ENCODE measurements at regions not wholly inside any gene's neighbourhood (a gene's known extent, or its start where the extent isn't known, plus 50 kb on each side); places are given as distances from the start of the nearest gene placed in this dataset.
"Not testable (repeated sequence)": the region's sequence is repeated elsewhere in the genome, so short reads cannot be mapped to it uniquely, and the experiment has no call there.

DNA sequence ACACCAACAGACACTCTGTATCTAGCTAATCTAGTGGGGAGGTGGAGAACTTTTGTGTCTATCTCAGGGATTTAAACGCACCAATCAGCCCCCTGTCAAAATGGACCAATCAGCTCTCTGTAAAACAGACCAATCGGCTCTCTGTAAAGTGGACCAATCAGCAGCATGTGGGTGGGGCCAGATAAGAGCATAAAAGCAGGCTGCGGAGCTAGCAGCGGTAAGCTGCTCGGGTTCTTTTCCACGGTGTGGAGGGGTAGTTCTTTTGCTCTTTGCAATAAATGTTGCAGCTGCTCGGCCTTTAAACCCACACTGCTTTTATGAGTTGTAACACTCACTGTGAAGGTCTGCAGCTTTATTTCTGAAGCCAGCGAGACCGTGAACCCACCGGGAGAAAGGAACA lies 51.3 kb upstream of the FOXI3 start:
- H3K14ac ChIP-seq (ENCODE audit: insufficient read depth, low read length) = no peak overlapping the region
- Mint-ChIP-seq H3K27ac (no peak overlapping the region), H3K27me3 (ENCODE audit: low read depth) (peaks cover 2% of the 10 kb centered on the region; the same call in 1 of the 2 replicates), H3K9me3 (peaks cover 0 to 6% of the 10 kb centered on the region in 2 experiments; a peak in 2 of 5 replicates), H3K4me1 (peaks cover 5 to 9% of the 10 kb centered on the region in 2 experiments), H3K36me3 (ENCODE audit: insufficient read depth in 1 of 3, low read depth in 3 of 3) (peaks cover 0 to 3% (median 0%) of the 10 kb centered on the region in 3 experiments; a peak in 3 of 7 replicates), H3K4me3 (no peak overlapping the region)
- H3K4ac ChIP-seq (ENCODE audit: low read depth, low read length) = no peak overlapping the region
- no peak overlapping the region for H3K18ac ChIP-seq (ENCODE audit: insufficient read length, low read depth, low read length)
- H4K91ac ChIP-seq (ENCODE audit: insufficient read length, low read depth, low read length) = no peak overlapping the region
- no peak overlapping the region for H3T11ph ChIP-seq (ENCODE audit: low read length)
- TF ChIP-seq, protein P1, sequence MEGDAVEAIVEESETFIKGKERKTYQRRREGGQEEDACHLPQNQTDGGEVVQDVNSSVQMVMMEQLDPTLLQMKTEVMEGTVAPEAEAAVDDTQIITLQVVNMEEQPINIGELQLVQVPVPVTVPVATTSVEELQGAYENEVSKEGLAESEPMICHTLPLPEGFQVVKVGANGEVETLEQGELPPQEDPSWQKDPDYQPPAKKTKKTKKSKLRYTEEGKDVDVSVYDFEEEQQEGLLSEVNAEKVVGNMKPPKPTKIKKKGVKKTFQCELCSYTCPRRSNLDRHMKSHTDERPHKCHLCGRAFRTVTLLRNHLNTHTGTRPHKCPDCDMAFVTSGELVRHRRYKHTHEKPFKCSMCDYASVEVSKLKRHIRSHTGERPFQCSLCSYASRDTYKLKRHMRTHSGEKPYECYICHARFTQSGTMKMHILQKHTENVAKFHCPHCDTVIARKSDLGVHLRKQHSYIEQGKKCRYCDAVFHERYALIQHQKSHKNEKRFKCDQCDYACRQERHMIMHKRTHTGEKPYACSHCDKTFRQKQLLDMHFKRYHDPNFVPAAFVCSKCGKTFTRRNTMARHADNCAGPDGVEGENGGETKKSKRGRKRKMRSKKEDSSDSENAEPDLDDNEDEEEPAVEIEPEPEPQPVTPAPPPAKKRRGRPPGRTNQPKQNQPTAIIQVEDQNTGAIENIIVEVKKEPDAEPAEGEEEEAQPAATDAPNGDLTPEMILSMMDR (conservative IDR thresholded peaks at IDR 0.05) = no peak
- WGBS (ENCODE audit: extremely low coverage, insufficient read length, low lambda C conversion rate) = no CpG with 5 or more reads among the region's 10 CpGs
- no peak overlapping the region for H4K8ac ChIP-seq (replicated peaks; ENCODE audit: insufficient read length, low read depth, low read length)
- H3K27ac ChIP-seq (ENCODE audit: insufficient read length, low read depth, low read length) = no peak overlapping the region
- no peak overlapping the region for H3K56ac ChIP-seq (ENCODE audit: insufficient read length, low read depth, low read length)
- no peak overlapping the region for H2AK5ac ChIP-seq (ENCODE audit: insufficient read length, low read length)
- H3K79me2 ChIP-seq (ENCODE audit: insufficient read depth, low read length) = no peaks in the 10 kb centered on the region
- no peaks in the 10 kb centered on the region for H3K4me1 ChIP-seq (ENCODE audit: insufficient read depth, low read length)
- no peak overlapping the region for H2BK12ac ChIP-seq (ENCODE audit: insufficient read length, low read depth, low read length)
- no peaks in the 10 kb centered on the region for H3K23me2 ChIP-seq (ENCODE audit: insufficient read length, low read depth, low read length, poor library complexity, severe bottlenecking)
- H2BK15ac ChIP-seq (ENCODE audit: low read depth, low read length) = no peak overlapping the region
- H3K9me3 ChIP-seq (ENCODE audit: control insufficient read depth, low read depth, low read length) = no peaks in the 10 kb centered on the region
- no peak for DNase-seq
- no peaks in the 10 kb centered on the region for H3K79me1 ChIP-seq (ENCODE audit: insufficient read depth, low read depth, low read length, poor library complexity, severe bottlenecking)
- H3K9ac ChIP-seq (ENCODE audit: extremely low read depth, insufficient read length, low read length) = no peak overlapping the region
- H3K4me2 ChIP-seq (ENCODE audit: insufficient read depth, insufficient read length, low read length) = no peak overlapping the region
- H4K5ac ChIP-seq (ENCODE audit: insufficient read length, low read depth, low read length) = no peak overlapping the region
- no peak overlapping the region for H2BK20ac ChIP-seq (ENCODE audit: low read depth, low read length, poor library complexity, severe bottlenecking)
- H3K27me3 ChIP-seq (ENCODE audit: insufficient read depth, low read length) = no peaks in the 10 kb centered on the region
- H3K23ac ChIP-seq (ENCODE audit: insufficient read length, low read depth, low read length) = no peak overlapping the region
- H2AFZ ChIP-seq (ENCODE audit: low read length) = no peak overlapping the region
- H4K20me1 ChIP-seq (ENCODE audit: control insufficient read depth, insufficient read depth, insufficient read length) = no peaks in the 10 kb centered on the region
- no peak overlapping the region for H2BK120ac ChIP-seq (ENCODE audit: low read depth, low read length, poor library complexity, severe bottlenecking)
- no peak overlapping the region for H2BK5ac ChIP-seq (ENCODE audit: insufficient read length, low read length)

DNA sequence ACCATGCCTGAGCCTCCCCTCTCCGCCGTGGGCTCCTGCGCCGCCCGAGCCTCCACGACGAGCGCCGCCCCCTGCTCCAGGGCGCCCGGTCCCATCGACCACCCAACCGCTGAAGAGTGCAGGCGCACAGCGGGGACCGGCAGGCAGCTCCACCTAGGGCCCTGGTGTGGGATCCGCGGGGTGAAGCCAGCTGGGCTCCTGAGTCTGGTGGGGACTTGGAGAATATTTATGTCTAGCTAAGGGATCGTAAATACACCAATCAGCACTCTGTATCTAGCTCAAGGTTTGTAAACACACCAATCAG lies 50.8 kb upstream of the FOXI3 start:
- not testable (repeated sequence) for H2BK15ac ChIP-seq (ENCODE audit: low read depth, low read length); H3K9me3 ChIP-seq (ENCODE audit: control insufficient read depth, low read depth, low read length); H3K4me3 Mint-ChIP-seq; H3K27me3 Mint-ChIP-seq (ENCODE audit: low read depth); H3T11ph ChIP-seq (ENCODE audit: low read length); H3K27ac ChIP-seq (ENCODE audit: insufficient read length, low read depth, low read length); H2BK12ac ChIP-seq (ENCODE audit: insufficient read length, low read depth, low read length); H3K9me3 Mint-ChIP-seq; H2BK5ac ChIP-seq (ENCODE audit: insufficient read length, low read length); H3K27me3 ChIP-seq (ENCODE audit: insufficient read depth, low read length); H3K79me1 ChIP-seq (ENCODE audit: insufficient read depth, low read depth, low read length, poor library complexity, severe bottlenecking); H4K91ac ChIP-seq (ENCODE audit: insufficient read length, low read depth, low read length); H4K20me1 ChIP-seq (ENCODE audit: control insufficient read depth, insufficient read depth, insufficient read length); H3K4me2 ChIP-seq (ENCODE audit: insufficient read depth, insufficient read length, low read length); H2AFZ ChIP-seq (ENCODE audit: low read length); H4K8ac ChIP-seq (replicated peaks; ENCODE audit: insufficient read length, low read depth, low read length); H3K4ac ChIP-seq (ENCODE audit: low read depth, low read length); H3K14ac ChIP-seq (ENCODE audit: insufficient read depth, low read length); H2BK20ac ChIP-seq (ENCODE audit: low read depth, low read length, poor library complexity, severe bottlenecking); H3K23me2 ChIP-seq (ENCODE audit: insufficient read length, low read depth, low read length, poor library complexity, severe bottlenecking); H3K36me3 Mint-ChIP-seq (ENCODE audit: insufficient read depth in 1 of 3, low read depth in 3 of 3); H2AK5ac ChIP-seq (ENCODE audit: insufficient read length, low read length); H3K18ac ChIP-seq (ENCODE audit: insufficient read length, low read depth, low read length); H4K5ac ChIP-seq (ENCODE audit: insufficient read length, low read depth, low read length); H3K56ac ChIP-seq (ENCODE audit: insufficient read length, low read depth, low read length); H2BK120ac ChIP-seq (ENCODE audit: low read depth, low read length, poor library complexity, severe bottlenecking); H3K27ac Mint-ChIP-seq; H3K4me1 Mint-ChIP-seq; H3K23ac ChIP-seq (ENCODE audit: insufficient read length, low read depth, low read length); H3K4me1 ChIP-seq (ENCODE audit: insufficient read depth, low read length); H3K79me2 ChIP-seq (ENCODE audit: insufficient read depth, low read length); H3K9ac ChIP-seq (ENCODE audit: extremely low read depth, insufficient read length, low read length)
- DNase-seq = peak; percentile 61
- WGBS (ENCODE audit: extremely low coverage, insufficient read length, low lambda C conversion rate) = no CpG with 5 or more reads among the region's 19 CpGs

Measured in H9 (cell line).